NCI-H2107 treated with DMSO at 0.1 percent for 48 hours (cell line): ENCODE measurements at regions not wholly inside any gene's neighbourhood (a gene's known extent, or its start where the extent isn't known, plus 50 kb on each side); places are given as distances from the start of the nearest gene placed in this dataset.
"Not testable (repeated sequence)": the region's sequence is repeated elsewhere in the genome, so short reads cannot be mapped to it uniquely, and the experiment has no call there.

Experiments used
- DNase-seq: peaks from one replicate; lab custom pipeline; 2025; ENCODE audit not compliant: unreplicated experiment; lab: John Stamatoyannopoulos, UW

DNA sequence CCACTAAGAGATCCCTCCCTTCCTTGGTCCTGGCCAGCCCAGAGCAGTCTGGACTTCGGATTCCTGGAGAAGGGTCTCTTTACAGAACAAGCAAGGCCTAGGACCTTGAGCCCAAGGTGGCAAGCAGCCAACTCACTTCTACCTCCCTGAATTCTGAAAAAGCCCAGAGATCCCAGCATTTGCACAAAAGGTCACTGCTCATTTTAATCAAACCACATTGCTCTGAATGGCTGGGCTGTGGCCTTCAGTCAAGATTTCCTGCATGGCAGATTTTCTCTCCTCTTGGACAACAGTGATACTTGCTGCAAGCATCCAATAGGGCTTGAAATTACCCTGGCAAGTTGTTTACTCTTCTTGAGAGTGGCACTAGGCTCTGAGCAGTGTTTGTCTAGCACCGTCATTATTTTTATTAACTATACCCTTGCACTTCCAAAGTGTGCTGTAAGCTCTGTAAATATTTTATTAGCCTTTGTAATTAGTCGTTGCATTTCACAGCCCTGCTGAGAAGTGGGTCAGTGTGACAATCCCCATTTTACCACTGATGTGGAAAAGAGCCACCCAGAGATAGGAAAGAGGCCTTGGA lies 274.7 kb upstream of the CTNNB1 start:
- DNase-seq = peak; percentile 11

DNA sequence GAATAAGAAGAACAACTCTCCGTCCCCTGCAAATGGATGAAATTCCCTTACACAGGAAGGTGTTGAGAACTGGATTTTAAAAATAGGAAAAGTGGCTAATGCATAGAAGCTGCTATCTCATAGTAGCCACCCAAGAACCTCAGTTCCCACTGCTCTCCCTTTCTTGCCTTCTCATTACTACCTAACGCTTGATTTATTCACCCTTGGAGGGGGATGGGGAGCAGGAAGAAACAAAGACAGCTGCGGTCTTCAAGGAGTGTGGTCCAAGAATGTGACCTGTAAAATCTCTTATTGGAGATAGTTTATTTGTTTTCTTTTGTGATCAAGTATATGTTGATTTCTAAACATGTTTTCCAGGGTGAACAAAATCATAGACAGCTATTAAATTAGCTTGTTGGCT lies 274.1 kb upstream of the CTNNB1 start:
- no peak for DNase-seq

DNA sequence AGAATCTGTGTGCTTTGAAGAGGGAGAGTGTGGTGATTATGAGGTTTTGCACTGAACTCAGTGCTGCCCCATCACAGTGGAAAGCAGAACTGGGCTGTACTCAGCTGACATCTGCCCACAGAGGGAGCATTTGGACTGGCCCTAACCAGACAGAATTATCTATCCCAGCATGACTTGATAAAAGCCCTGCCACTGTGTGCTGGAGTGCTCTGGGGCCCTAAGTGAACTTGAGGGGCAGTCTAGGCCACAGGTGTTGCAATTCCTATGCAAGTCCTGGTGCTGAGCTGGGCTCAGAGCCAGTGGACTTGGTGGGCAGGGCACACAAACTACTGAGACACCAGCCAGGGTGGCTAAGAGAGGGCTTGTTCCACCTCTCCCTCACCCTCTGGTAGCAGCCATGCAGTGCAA lies 269.2 kb upstream of the CTNNB1 start:
- DNase-seq = no peak

- DNase-seq = no peak
These were observed 268.5 kb upstream of the CTNNB1 start for GRCh38 chr3:40930756-40931155.

DNA sequence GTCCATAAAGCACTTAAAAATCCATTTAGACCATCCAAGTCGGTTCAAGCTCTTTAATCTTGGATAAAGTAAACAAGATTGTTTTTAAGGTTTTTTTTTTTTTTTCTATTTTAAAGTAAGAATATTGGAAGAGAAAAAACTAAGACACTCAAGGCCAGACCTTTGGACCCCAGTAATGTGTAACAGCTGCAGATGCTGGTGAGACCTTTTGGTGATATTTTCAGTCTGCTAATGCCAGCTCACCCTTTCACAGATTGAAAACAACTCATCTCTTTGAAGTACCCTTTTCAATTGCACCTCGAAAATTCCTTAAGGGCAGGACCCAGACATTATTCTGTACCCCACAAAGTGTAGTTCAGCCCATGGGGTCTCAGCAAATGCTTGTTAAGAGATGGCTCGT lies 260.7 kb upstream of the CTNNB1 start:
- no peak for DNase-seq

DNA sequence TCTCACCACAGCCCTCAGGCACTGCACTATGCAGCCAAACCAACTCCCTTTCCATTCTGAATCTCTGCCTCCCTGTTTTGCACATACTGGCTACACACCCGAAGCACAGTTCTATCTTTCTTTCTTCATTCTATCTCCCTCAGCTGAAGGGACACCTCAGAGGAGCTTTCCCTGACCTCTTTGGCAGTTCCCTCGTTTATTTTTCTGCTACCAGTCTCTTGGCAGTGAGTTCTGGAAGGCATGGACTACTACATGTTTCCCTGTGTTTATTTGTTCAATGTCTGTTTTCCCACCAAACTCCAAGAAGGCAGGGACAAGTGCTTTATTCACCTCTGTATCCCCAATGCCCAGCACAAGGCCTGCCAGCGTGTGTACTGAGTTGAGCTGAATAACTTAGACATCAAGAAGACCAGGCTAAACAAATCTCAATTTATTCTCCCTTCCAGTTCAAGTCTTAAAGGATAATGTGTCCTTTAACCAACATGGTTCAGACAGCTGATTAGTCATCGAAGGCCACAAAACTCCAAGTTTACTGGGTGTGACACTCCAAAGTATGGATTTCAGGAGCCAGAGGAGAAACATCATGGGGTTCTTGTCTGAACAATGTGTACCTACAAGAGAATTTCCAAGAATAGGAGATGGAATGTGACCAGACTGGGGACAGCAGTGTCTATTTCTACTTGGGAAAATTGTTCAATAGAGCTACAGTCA lies 260.1 kb upstream of the CTNNB1 start:
- DNase-seq = no peak

DNA sequence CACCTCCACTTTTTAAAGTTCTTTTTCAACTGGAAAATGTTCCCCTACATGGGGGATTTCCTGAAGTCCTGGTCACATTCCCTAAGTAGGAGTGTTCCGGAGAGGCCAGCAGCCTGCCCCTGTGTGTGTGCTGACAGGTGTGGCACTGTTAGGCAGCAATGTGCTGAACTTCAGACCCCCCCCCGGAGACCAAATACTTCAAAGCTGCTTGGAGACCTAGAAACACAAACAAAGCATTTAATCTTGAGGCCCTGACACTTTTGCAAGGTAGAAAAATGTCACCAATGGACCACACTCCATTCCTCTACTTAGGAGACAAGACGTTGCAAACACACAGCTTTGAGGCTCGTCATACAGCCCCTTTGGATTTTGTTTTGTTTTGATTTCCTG lies 259.6 kb upstream of the CTNNB1 start:
- DNase-seq = no peak

DNA sequence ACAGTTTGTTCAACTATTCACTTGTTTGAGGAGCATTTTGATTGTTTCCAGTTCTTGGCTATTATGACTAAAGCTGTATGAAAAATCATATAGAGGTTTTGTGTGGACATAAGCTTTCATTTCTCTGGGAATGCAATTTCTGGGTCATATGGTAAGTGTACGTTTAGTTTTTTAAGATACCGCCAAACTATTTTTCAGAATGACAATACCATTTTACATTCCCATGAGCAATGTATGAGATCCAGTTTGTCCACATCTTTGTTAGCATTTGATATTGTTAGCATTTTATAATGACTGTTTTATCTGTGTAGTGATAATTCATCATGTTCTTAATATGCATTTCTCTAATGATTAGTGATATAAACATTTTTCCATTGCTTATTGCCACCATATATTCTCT lies 258.7 kb upstream of the CTNNB1 start:
- DNase-seq = no peak

- DNase-seq = not testable (repeated sequence)
These were observed 252.3 kb upstream of the CTNNB1 start for GRCh38 chr3:40947022-40947421.

DNA sequence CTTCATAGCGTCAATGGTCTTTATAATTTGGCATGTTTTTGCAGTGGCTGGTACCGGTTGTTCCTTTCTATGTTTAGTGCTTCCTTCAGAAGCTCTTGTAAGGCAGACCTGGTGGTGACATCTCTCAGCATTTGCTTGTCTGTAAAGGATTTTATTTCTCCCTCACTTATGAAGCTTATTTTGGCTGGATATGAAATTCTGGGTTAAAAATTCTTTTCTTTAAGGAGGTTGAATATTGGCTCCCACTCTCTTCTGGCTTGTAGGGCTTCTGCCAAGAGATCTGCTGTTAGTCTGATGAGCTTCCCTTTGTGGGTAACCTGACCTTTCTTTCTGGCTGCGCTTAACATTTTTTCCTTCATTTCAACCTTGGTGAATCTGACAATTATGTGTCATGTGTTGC lies 250.0 kb upstream of the CTNNB1 start:
- not testable (repeated sequence) for DNase-seq

DNA sequence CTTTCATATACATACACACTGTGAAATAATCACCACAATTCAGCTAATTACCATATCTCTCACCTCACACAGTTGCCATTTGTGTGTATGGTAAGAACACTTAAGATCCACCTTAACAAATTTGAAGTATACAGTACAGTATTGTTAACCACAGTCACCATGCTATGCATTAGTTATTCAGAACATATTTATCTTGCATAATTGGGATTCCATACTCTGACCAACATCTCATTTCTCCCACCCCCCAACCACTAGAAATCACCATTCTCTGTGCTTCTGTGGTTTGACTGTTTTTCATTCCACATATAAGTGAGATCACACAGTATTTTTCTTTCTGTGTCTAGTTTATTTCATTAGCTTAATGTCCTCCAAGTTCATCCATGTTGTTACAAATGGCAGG lies 247.7 kb upstream of the CTNNB1 start:
- no peak for DNase-seq

- no peak for DNase-seq
These were observed 238.0 kb upstream of the CTNNB1 start for GRCh38 chr3:40961104-40961857.

DNA sequence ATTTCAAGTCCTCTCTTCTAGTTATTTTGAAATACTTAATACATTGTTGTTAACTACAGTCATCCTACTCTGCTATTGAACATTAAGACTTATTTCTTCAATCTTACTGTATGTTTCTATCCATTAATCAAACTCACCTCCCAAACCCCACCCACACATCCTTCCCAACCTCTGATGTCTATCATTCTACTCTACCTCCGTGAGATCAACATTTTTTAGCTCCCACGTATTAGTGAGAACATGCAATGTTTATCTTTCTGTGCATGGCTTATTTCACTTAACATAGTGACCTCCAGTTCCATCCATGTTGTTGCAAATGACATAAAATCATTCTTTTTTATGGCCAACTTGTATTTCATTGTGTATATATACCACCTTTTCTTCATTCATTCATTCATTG lies 236.6 kb upstream of the CTNNB1 start:
- no peak for DNase-seq

- no peak for DNase-seq
These were observed 230.6 kb upstream of the CTNNB1 start for GRCh38 chr3:40968666-40969065.

DNA sequence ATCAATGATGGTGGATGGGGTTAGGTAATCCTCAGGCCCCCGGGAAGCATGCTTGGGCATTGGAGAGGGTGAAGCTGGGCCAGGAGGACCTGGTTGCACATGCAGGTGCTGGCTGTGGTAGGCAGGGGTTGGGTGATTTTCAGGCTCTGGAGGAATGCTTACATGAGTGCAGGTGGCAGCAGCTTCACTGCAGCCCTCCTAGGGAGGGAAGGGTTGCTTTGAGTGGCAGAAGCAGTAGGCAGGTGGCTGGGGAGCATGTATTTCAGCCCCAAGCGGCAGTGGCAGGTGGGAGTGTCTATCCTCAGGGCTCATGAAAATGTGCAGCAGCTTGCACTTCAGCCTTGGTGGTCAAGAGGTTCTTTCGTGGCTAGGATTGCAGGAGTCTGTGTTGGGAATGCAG lies 230.0 kb upstream of the CTNNB1 start:
- DNase-seq = peak; percentile 16

DNA sequence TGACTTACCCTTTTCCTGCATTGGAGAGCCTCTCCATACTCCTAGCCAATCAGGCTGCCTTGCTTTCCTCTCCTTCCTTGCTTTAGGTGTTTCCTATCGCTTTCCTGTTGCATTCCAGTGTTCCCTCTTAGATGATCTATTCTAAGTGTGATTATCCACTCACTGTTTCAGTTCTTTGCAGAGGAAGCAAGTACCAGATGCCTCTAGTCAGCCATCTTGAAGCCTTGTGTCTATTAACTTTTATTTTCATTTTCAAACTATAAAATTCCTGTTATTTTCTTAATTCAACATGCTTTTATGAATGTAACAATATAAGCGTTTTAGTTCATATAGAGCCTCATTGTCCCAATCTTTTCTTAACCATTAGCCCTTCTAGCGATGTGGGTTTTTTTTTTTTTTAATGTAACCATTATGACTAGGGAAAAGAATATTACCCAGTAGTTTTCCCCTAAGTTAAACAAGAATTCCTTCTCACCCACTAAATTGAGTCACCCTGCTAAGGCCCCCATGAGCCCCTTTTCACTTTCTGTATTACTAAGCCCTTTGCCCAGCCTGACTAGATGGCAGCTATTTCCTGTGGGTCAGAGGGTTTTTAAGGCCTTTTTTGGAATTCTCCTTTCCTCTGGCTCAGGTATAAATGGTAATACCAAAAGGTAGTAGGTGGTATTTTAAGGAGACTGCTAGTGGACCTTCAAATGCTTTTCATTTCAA lies 229.4 kb upstream of the CTNNB1 start:
- DNase-seq = no peak

DNA sequence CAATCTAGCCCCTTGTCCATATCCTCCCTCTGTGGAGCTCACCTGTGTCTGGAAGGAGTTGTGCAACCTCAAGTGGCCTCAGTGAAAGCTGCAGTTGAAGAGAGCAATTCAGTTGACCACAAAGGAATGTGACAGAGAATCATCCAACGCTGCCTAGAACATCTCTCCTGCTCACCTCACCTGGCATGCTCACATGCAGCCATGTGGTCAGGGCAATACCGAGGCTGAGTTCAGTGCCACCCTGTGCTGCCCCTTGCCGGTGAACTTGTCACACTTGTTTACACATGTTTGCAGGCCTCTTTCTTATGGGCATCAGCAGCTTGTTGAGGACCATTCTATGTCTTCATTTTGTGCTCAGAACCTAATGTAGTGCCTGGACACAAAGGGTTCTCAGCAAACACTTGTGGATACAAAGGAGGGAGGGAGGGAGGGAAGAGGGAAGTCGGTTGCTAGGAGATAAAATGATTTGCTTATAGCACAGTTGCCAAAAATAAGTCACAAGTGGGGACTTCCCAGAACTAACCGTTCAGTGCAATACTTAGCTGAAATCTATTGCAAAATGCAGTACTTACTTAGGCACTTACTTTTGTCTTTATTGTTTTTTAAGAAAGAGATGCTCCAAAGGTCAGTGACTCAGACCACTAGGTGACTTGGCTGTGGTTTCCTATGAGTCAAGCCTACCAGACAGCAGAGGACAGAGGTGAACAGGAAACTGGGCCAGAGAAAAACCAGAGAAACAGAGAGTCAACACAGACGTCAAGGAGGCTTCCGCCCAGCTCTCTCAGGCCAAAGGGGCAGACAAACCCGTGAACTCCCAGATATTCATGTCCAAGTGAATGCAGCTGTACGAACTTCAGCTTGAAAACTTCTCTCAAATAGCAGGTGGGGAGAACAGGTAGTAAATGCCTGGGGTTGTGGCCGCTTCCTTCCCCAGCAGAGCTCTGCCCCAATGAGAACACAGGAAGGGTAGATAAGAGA lies 227.8 kb upstream of the CTNNB1 start:
- peak; percentile 64 for DNase-seq

DNA sequence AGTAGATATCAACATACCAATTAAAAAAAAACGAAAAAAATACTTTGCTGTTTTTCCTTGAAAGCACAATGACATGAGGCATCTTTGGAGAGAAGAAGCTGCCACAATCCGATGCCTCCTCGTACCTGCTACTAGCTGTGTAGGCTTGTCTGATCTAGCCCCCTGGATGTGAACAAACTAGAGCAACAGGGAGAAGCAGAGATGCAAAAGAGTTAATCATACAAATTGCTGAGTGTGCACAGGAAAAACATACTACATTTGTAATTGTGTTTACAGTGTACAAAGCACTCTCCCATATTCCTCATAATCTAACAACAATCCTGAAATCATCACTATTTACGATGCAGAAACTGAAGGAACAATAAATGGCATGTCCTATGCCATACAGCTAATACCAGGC lies 227.0 kb upstream of the CTNNB1 start:
- DNase-seq = no peak

GRCh38 chr3:40973141-40973540 lies 226.2 kb upstream of the CTNNB1 start:
- no peak for DNase-seq

DNA sequence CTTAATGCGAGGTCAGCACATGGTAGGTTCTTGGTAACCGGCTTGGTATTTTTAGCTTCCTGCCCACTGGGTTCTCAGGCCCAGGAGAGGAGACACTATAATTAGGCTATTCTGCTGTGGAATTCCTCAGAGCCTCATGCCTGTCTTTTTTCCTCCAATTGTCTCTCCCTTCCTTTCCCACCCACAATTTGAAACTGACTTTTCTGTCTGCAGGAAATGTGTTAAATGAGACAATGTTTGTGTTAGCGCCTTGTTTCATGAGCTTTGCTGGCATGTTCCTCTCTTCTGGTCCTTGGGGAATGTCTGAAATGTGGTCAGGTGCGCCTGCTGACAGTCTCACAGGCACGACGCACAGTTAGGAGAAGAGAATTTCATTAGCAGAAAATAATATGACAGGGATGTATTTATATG lies 223.6 kb upstream of the CTNNB1 start:
- DNase-seq = no peak

GRCh38 chr3:40976241-40976640 lies 223.1 kb upstream of the CTNNB1 start:
- DNase-seq = no peak
